Spleen (tissue), 11 donors: ENCODE measurements at regions not wholly inside any gene's neighbourhood (a gene's known extent, or its start where the extent isn't known, plus 50 kb on each side); places are given as distances from the start of the nearest gene placed in this dataset.

Source experiments
- DNase-seq: peaks from one replicate; pipeline ENCODE4 v3.0.0-alpha.2; 2020
- H3K27ac ChIP-seq, 8 donors: fragments of 200-600 bp; sonication (generic) in 7 of 8; 1 replicate in 4 of 8; 2 replicates in 4 of 8; pipeline versions ENCODE4 v1.5.0 to v1.8.0; 2016 to 2021; ENCODE audit warnings: inconsistent platforms in 4 of 8, mild to moderate bottlenecking in 4 of 8, moderate library complexity in 1 of 8
- H3K27me3 ChIP-seq, 7 donors: fragments of 200-600 bp; sonication (generic) in 6 of 7; replicated peaks in 1 of 7; 1 replicate in 4 of 7; 2 replicates in 3 of 7; pipeline versions ENCODE4 v1.5.0 to v1.8.0; 2016 to 2021; ENCODE audit warnings: inconsistent platforms in 3 of 7, mild to moderate bottlenecking in 1 of 7
- H3K36me3 ChIP-seq, 6 donors: fragments of 200-600 bp; sonication (generic) in 5 of 6; 1 replicate in 4 of 6; 2 replicates in 2 of 6; pipeline versions ENCODE4 v1.5.0 to v1.8.0; 2016 to 2021; ENCODE audit warnings: inconsistent platforms in 2 of 6
- H3K4me1 ChIP-seq, 6 donors: fragments of 200-600 bp; sonication (generic) in 5 of 6; 1 replicate in 3 of 6; 2 replicates in 3 of 6; pipeline versions ENCODE4 v1.5.0 to v1.8.0; 2016 to 2021; ENCODE audit warnings: inconsistent platforms in 3 of 6
- H3K4me3 ChIP-seq, 8 donors: fragments of 200-600 bp; sonication (generic) in 7 of 8; 1 replicate in 4 of 8; 2 replicates in 4 of 8; pipeline versions ENCODE4 v1.5.0 to v1.8.0; 2016 to 2021; ENCODE audit warnings: inconsistent platforms in 4 of 8, mild to moderate bottlenecking in 4 of 8, moderate library complexity in 2 of 8
- H3K9me3 ChIP-seq, 8 donors: fragments of 200-600 bp; sonication (generic) in 7 of 8; 1 replicate in 4 of 8; 2 replicates in 4 of 8; pipeline versions ENCODE4 v1.5.0 to v1.8.0; 2016 to 2021; ENCODE audit warnings: inconsistent platforms in 4 of 8
- CTCF ChIP-seq, 11 experiments: fragments of 200-600 bp in 7 of 11; fragments of 450-650 bp in 4 of 11; sonication (generic) in 4 of 11; IDR thresholded peaks in 8 of 11; conservative IDR thresholded peaks in 3 of 11; 1 replicate in 7 of 11; 2 replicates in 4 of 11; pipeline versions ENCODE4 v1.4.0 to v1.8.0; 2016 to 2021; ENCODE audit warnings: antibody characterized with exemption in 11 of 11, inconsistent platforms in 4 of 11, mild to moderate bottlenecking in 1 of 11
- POLR2A ChIP-seq, 3 donors: fragments of 450-650 bp; IDR thresholded peaks; one replicate each; pipeline ENCODE4 v1.5.1; 2017; ENCODE audit warnings: antibody characterized with exemption in 3 of 3, mild to moderate bottlenecking in 1 of 3
- POLR2AphosphoS5 ChIP-seq, 3 donors: sonication (generic); formaldehyde crosslinking; IDR thresholded peaks; one replicate each; pipeline ENCODE4 v1.5.1; 2017; ENCODE audit warnings: antibody characterized with exemption in 3 of 3
- WGBS, 5 donors: extraction: QIAGEN DNeasy Blood & Tissue Kit in 3 of 5; methylation state at CpG; one replicate each; pipeline versions ENCODE4 v1.1.5 to v1.1.7; 2013 to 2018; 5-methylcytosine and 5-hydroxymethylcytosine counted together
- intact Hi-C: fragments of 100-400 bp; cut with DNase I; formaldehyde crosslinking; loops from one replicate; pipeline ENCODE4 v1.15.0; 2023; ENCODE audit warnings: low total_unique reads
- donor health status: healthy with polysubstance abuse.
- donor health status: DM: no; HTN: no; CAD: no; lungs with moderate emphysema.
- donor health status: DM: no; HTN: no; CAD: no.
- donor health status: Bipolar disorder and iron deficiency.
- donor health status: healthy.
- donor health status: DM: no; HTN: no; CAD: no.
- donor health status: DM: yes; HTN: yes; CAD: no.

GRCh38 chrX:66902081-66902480 is 263.2 kb upstream of the EDA2R start:
- DNase-seq: no peak
- Histone ChIP-seq H3K4me3 (no peak overlapping the region), H3K27me3 (no peaks in the 10 kb centered on the region), H3K36me3 (no peaks in the 10 kb centered on the region), H3K9me3 (no peaks in the 10 kb centered on the region), H3K27ac (no peak overlapping the region), H3K4me1 (no peaks in the 10 kb centered on the region)
- WGBS, 5 donors: 50 to 70% (median 61%) methylated on average over 4 of the region's 4 CpGs
- intact Hi-C loops: no loop called here
- TF ChIP-seq CTCF (IDR thresholded peaks at IDR 0.05 in 8 of 11, conservative IDR thresholded peaks at IDR 0.05 in 3 of 11): no peak
- no peak for TF ChIP-seq POLR2AphosphoS5 (IDR thresholded peaks at IDR 0.05)
- TF ChIP-seq POLR2A (IDR thresholded peaks at IDR 0.05): no peak

GRCh38 chrX:66900886-66901285 is 262.0 kb upstream of the EDA2R start:
- intact Hi-C loops: no loop called here

GRCh38 chrX:66892004-66892403 is 253.1 kb upstream of the EDA2R start:
- no peak for TF ChIP-seq POLR2AphosphoS5 (IDR thresholded peaks at IDR 0.05)
- no peak for TF ChIP-seq CTCF (IDR thresholded peaks at IDR 0.05 in 8 of 11, conservative IDR thresholded peaks at IDR 0.05 in 3 of 11)
- TF ChIP-seq POLR2A (IDR thresholded peaks at IDR 0.05): no peak
- peaks cover 0 to 4% (median 0%) of the 10 kb centered on the region in 7 donors for H3K27me3 ChIP-seq
- no peaks in the 10 kb centered on the region for H3K36me3 ChIP-seq
- no peak for DNase-seq
- WGBS, 5 donors: 66 to 87% (median 83%) methylated on average over 2 of the region's 2 CpGs
- no peaks in the 10 kb centered on the region for H3K4me1 ChIP-seq
- intact Hi-C loops: no loop called here
- no peaks in the 10 kb centered on the region for H3K9me3 ChIP-seq
- H3K4me3 ChIP-seq: no peak overlapping the region
- H3K27ac ChIP-seq: no peak overlapping the region

More at GRCh38 chrX:66900886-66901285, 262.0 kb upstream of the EDA2R start:
- no peak for DNase-seq
- no peaks in the 10 kb centered on the region for H3K27me3 ChIP-seq
- no peak overlapping the region for H3K4me3 ChIP-seq
- H3K27ac ChIP-seq: no peak overlapping the region
- no peaks in the 10 kb centered on the region for H3K36me3 ChIP-seq
- TF ChIP-seq POLR2AphosphoS5 (IDR thresholded peaks at IDR 0.05): no peak
- TF ChIP-seq CTCF (IDR thresholded peaks at IDR 0.05 in 8 of 11, conservative IDR thresholded peaks at IDR 0.05 in 3 of 11): no peak
- TF ChIP-seq POLR2A (IDR thresholded peaks at IDR 0.05): no peak
- H3K9me3 ChIP-seq: no peaks in the 10 kb centered on the region
- H3K4me1 ChIP-seq: no peaks in the 10 kb centered on the region

- WGBS, 5 donors: 63 to 94% (median 89%) methylated on average over 2 of the region's 2 CpGs
- H3K4me1 ChIP-seq: no peaks in the 10 kb centered on the region
- no peaks in the 10 kb centered on the region for H3K27me3 ChIP-seq
- no peaks in the 10 kb centered on the region for H3K36me3 ChIP-seq
- no peak for TF ChIP-seq POLR2AphosphoS5 (IDR thresholded peaks at IDR 0.05)
- TF ChIP-seq CTCF (IDR thresholded peaks at IDR 0.05 in 8 of 11, conservative IDR thresholded peaks at IDR 0.05 in 3 of 11): no peak
- TF ChIP-seq POLR2A (IDR thresholded peaks at IDR 0.05): no peak
- intact Hi-C loops: no loop called here
- no peak overlapping the region for H3K27ac ChIP-seq
- H3K9me3 ChIP-seq: no peaks in the 10 kb centered on the region
- no peak overlapping the region for H3K4me3 ChIP-seq
- DNase-seq: no peak
Observed at GRCh38 chrX:66889418-66889817, 250.5 kb upstream of the EDA2R start.
